Occipital lobe (tissue), 1 donor: ENCODE measurements at regions not wholly inside any gene's neighbourhood (a gene's known extent, or its start where the extent isn't known, plus 50 kb on each side); places are given as distances from the start of the nearest gene placed in this dataset.
"Not testable (repeated sequence)": the region's sequence is repeated elsewhere in the genome, so short reads cannot be mapped to it uniquely, and the experiment has no call there.

Experiments
- DNase-seq: peaks from one replicate; lab custom pipeline; 2025; lab: John Stamatoyannopoulos, UW

DNA sequence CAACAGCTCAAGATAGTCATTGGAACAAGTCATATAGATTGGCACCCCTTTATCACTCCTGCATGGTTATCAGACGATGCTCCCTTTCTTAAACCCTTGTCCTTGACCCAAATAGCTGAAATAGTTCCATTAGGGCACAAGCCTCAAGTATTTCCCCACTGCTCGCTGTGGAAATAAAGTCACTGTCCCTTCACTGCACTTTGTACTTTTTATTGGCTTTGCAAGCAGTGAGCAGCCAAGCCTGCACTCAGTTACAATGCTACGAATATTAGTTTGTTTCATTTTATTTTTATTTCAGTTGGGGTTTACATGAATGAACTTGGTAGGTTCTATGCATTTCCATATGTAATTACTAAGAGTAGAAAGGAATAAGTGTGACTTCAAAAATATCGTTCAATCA is 1176.4 kb downstream of the BRINP3 start:
- no peak for DNase-seq

GRCh38 chr1:189305279-189305678 is 1172.4 kb downstream of the BRINP3 start:
- DNase-seq = no peak

DNA sequence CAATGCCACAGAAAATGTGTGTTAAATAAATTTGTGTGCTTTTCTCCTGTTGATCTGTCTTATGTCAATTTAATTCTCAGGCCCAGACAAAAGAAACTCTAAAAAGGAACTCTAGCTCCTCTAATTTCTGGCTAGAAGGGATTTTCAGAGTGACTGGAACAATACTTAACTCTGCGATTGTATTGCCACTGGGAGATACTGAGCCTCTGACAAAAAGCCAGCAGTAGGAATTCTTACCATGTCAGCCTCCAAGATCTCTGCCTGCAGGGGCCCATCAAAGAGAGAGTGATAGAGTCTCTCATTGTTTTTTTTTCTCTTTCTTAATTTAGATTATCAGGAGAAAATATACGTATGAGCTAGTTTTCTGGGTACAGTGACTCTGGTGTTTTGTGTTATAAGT is 1165.7 kb downstream of the BRINP3 start:
- DNase-seq = no peak

DNA sequence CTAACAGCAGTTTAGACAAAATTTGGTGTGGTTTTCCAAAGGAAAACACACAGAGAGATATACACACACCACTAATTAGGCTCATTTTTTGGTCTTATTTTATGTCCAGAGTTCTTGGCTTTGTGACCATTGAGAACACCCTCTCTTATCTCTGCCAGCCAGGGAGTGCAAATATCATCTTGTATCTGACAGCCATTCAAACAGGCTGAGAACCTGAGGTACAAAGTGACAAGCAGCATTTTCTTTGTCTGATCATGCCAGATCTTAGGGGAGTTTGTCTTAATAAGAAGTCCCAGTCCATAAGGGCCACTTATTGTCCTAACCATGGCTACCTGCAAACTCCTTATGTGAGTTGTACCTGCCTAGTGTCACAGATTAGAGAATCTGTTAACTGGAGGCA is 1165.2 kb downstream of the BRINP3 start:
- DNase-seq = no peak

DNA sequence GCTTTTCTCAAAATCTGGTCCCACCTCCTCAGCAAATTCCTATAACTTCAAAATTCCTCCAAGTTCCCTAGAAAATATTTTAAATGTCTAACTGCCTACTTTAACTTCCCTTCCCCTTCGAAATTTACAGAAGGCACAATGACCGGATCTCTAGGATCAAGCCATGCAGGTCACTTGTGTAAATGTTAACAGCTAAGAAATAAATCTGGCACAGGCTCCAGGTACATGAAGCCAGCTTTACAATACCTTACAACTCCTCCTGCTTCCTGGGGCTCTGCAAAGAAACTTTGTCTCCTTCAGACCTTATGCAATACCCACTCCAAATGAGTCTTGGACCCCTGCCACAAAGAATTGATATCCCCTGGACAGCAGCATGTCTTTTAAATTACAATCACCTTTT is 1164.2 kb downstream of the BRINP3 start:
- no peak for DNase-seq

DNA sequence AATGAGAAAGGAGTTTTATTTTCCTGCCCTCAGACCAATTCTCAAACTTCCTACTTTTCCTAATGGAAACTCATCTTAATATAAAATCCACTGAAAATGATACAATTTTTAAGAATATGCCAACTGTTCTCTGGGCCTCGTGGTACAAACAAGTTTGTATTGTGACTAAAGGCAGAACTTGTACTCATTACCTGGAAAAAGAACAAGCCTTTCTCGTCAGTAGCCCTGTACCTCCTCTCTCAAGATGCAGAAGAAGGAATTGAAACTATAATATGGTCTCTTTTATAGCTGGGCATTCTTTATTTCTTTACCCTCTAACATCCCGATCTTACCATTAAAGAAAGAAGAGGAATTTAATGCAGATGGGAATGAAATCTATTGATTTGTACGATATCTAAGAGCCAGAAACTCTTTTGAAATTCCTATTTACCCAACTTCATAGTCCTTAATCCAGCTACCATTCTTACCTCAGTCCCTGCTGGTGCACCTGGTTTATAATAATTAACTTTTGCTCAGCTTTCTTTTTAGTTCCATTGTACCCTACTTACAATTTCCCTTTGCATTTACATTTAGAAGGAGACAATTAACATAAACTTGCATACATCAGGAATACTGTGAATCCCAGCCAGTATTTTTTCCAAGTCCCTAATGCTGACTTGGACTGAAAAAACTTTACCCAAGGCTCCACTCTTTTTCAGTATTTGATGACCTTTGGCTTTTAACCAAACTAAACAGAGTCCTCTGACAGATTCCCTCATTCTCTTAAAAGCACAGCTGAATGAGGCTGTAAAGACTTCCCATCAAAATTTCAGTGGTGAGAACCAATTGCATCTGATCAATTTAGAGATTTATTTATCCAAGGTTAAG is 1162.4 kb downstream of the BRINP3 start:
- DNase-seq = no peak

- no peak for DNase-seq
These were observed 1154.6 kb downstream of the BRINP3 start for GRCh38 chr1:189323091-189323490.

- DNase-seq = not testable (repeated sequence)
These were observed 1146.6 kb downstream of the BRINP3 start for GRCh38 chr1:189331071-189331470.

- no peak for DNase-seq
These were observed 1141.3 kb downstream of the BRINP3 start for GRCh38 chr1:189336115-189337100.

- DNase-seq = no peak
These were observed 1128.1 kb downstream of the BRINP3 start for GRCh38 chr1:189349607-189350006.

GRCh38 chr1:189350983-189351616 is 1126.6 kb downstream of the BRINP3 start:
- no peak for DNase-seq

DNA sequence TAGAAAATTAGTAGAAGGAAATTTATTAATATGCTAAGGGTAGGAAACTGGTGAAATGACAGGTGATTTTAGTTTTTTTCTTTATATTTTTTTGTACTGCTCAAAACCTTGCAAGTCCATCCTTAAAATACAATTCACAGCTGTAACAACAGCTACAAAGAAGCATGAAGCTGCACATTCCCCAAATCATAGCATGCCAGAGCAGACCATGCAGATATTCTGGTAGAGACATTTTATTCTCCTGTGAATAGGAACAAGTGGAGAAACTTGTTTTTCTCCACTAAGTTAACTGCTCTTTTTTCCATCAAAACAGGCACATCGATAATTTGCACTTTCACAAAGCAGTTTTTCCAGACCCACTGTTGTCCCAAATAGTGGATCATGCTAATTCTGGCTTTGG is 1125.7 kb downstream of the BRINP3 start:
- no peak for DNase-seq

- no peak for DNase-seq
These were observed 1121.5 kb downstream of the BRINP3 start for GRCh38 chr1:189356206-189356605.

- no peak for DNase-seq
These were observed 1120.3 kb downstream of the BRINP3 start for GRCh38 chr1:189357317-189357716.

DNA sequence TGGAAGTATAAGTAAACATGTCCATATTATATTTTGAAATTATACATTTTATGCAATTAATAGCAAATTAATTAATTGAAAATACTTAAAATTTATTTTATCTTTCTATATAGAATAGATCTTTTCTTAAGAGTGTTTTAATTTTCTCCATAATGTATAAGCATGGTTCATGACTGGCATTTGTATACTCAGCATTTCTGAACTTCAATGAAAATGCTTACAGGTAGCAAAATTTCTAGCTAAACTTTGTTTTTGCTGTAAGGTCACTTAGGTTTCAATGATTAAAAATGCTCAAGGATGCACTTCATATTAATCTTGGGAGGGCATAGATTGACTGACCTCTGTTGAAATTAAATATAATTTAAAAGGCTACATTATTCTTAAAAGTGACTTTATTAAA is 1108.1 kb downstream of the BRINP3 start:
- no peak for DNase-seq

DNA sequence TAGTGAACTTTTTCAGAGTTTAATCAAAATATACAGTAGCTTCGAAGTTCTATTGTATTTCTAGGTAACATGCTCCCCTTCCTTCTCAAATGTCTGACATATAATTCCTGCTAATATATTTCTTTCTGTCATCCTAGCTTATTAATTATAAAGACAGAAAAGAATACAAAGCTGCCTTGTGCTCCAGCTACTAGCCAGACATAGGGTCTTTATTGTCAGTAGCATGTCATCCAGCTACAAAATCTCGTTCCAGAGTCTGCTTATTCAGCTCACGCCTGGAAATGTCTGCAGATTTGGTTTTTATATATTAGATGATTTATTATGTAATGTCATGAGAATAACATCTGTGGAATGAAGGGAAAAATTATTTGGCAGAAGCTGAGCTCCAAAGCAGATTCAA is 1102.8 kb downstream of the BRINP3 start:
- no peak for DNase-seq

- no peak for DNase-seq
These were observed 1072.2 kb downstream of the BRINP3 start for GRCh38 chr1:189405419-189405818.

GRCh38 chr1:189409774-189410173 is 1067.9 kb downstream of the BRINP3 start:
- DNase-seq = no peak

- DNase-seq = no peak
These were observed 1052.8 kb downstream of the BRINP3 start for GRCh38 chr1:189424746-189425331.

- no peak for DNase-seq
These were observed 1048.1 kb downstream of the BRINP3 start for GRCh38 chr1:189429610-189430009.

- no peak for DNase-seq
These were observed 1046.2 kb downstream of the BRINP3 start for GRCh38 chr1:189431447-189431846.
